ENCODE measurements at regions not wholly inside any gene's neighbourhood (a gene's known extent, or its start where the extent isn't known, plus 50 kb on each side); places are given as distances from the start of the nearest gene placed in this dataset.

DNA sequence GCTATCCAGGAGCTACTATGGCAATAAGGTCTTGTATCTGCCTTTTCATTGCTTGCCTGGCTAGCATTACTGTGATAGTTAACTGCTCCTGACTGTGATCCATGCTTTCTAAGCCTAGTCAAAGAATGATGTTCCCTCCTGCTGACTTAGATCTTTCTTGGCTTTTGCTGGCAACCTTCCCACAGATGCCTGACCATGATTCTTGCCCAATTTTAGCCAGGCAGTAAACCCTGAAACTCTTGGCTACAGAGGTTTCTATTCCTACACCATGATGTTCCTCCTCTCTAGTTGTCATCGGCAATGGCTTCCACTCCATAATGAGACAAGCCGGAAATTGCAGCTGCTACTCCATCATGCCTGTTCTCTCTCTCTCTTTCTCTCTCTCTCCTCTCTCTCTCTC is 238.1 kb downstream of the HAO1 start:
- H3K4me3 ChIP-seq (ENCODE audit: low read length), result no peak overlapping the region
- no peak for DNase-seq (ENCODE audit: low read depth)
- TF ChIP-seq, protein P1, sequence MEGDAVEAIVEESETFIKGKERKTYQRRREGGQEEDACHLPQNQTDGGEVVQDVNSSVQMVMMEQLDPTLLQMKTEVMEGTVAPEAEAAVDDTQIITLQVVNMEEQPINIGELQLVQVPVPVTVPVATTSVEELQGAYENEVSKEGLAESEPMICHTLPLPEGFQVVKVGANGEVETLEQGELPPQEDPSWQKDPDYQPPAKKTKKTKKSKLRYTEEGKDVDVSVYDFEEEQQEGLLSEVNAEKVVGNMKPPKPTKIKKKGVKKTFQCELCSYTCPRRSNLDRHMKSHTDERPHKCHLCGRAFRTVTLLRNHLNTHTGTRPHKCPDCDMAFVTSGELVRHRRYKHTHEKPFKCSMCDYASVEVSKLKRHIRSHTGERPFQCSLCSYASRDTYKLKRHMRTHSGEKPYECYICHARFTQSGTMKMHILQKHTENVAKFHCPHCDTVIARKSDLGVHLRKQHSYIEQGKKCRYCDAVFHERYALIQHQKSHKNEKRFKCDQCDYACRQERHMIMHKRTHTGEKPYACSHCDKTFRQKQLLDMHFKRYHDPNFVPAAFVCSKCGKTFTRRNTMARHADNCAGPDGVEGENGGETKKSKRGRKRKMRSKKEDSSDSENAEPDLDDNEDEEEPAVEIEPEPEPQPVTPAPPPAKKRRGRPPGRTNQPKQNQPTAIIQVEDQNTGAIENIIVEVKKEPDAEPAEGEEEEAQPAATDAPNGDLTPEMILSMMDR (conservative IDR thresholded peaks at IDR 0.05; ENCODE audit: low read depth, low read length), result no peak

DNA sequence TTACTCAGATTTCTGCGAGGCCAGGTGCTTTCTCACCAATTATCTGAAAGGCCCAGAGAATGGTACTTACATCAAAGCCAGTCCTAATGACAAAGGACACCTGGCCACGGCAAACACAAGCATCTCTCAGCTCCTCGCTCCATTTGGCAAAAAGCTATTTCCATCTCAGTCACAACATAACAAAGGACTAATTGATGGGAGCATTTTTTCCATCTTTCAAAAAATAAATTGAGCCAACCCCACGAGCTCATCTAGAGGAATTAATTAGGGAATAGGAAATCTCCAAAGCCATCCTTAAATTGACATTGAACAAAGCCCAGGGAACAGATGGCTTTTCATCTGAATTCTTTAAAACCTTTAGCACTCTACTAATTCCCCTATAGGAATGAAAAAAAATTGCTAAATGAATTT is 236.7 kb downstream of the HAO1 start:
- no peak for DNase-seq (ENCODE audit: low read depth)
- H3K4me3 ChIP-seq (ENCODE audit: low read length), result no peak overlapping the region
- TF ChIP-seq, protein P1 (conservative IDR thresholded peaks at IDR 0.05; ENCODE audit: low read depth, low read length), result no peak

DNA sequence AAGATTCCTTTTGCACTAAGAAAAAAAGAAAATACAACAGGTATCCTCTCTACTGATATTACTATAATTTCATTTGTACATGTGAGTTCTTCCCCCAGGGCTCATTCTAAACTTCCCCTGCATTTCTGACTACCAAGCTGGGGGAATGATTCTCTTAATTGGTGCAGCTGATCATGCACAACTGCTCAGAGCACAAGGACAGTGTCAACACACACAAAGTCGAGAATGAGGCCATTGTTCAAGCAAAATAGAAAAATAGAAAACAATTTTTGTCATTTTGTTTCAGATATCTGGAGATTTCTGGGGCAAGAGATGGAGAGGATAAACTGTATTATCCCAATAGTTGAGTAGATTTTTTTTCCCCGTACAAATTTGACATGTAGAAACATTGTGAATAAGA is 236.3 kb downstream of the HAO1 start:
- DNase-seq (ENCODE audit: low read depth), result no peak
- no peak overlapping the region for H3K4me3 ChIP-seq (ENCODE audit: low read length)
- TF ChIP-seq, protein P1 (conservative IDR thresholded peaks at IDR 0.05; ENCODE audit: low read depth, low read length), result no peak

DNA sequence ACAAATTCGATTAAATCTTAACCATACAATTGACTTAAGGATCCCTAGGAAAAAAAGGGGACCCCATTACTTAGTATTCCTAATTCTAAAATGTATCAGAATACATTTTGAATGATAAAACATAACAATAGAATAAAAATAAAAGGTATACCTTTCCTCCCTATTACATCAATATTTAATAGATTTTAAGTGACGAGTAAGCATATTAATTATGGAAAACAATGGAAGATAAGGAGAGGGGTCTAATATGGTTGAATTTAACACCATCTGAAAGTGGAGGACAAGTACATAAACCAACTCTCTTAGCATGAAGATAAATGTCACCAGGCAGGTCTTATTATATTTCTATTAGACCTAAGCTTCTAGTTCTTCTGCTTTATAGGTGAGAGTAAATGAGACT is 232.1 kb downstream of the HAO1 start:
- TF ChIP-seq, protein P1 (conservative IDR thresholded peaks at IDR 0.05; ENCODE audit: low read depth, low read length), result no peak
- no peak overlapping the region for H3K4me3 ChIP-seq (ENCODE audit: low read length)

DNA sequence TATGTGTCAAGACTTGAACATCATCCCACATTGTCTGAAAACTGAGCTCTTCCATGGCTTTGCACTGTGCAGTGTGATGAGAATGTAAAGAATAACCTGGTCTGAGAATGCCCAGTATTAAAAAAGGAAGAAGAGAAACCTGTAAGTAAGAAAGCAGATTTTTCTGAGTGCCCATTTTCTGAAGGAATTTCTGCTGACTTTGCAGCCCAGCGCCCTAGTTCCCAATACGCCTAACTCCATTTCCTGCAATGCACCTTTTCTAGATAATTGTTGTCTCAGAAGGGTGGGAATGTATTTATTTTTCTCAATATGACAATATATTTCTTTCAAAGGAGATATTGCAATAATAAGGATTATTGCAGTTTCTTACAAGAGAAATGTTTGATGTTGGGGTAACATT is 231.5 kb downstream of the HAO1 start:
- no peak overlapping the region for H3K4me3 ChIP-seq (ENCODE audit: low read length)
- DNase-seq (ENCODE audit: low read depth), result no peak
- TF ChIP-seq, protein P1 (conservative IDR thresholded peaks at IDR 0.05; ENCODE audit: low read depth, low read length), result no peak

More for the DNA sequence above, 232.1 kb downstream of the HAO1 start:
- DNase-seq (ENCODE audit: low read depth), result no peak

DNA sequence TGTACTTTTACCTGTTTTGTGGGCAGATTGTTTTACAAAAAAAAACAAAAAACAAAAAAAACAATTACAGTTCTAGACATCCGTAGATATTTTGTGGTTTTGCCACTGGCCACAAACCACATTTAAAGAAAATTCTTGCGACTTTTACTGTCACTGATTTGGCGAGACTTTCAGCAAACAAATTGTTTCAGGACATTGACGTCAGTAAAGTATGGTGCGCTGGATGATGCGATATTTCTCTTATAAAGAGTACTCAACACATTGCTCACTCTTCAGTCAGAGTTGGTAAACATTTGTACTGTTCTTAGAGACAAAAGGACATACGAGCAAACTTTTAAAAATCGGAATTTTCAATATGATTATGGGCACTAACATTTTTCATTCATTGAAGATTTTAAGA is 229.8 kb downstream of the HAO1 start:
- DNase-seq (ENCODE audit: low read depth), result no peak
- no peak overlapping the region for H3K4me3 ChIP-seq (ENCODE audit: low read length)
- TF ChIP-seq, protein P1 (conservative IDR thresholded peaks at IDR 0.05; ENCODE audit: low read depth, low read length), result no peak

DNA sequence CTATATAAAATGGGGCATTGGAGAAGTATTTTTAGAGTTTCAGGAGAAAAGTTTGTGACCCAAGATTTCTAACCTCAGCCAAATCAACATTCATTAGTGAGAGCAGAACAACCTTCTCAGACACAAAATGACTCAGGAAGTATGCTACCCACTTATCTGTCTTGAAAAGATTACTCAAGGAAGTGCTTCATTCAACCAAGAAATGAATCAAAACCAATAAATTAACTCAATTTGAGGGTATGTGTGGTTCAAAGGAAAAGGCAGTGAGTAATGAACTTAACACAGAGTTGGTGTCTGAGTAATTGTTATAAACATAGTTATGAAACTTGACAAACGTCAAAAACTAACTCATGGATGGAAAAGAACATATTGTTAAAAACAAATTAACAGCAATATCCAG is 227.6 kb downstream of the HAO1 start:
- TF ChIP-seq, protein P1 (conservative IDR thresholded peaks at IDR 0.05; ENCODE audit: low read depth, low read length), result no peak
- no peak for DNase-seq (ENCODE audit: low read depth)
- H3K4me3 ChIP-seq (ENCODE audit: low read length), result no peak overlapping the region

All from retinal pigment epithelial cell (primary cell).